ENCODE measurements at regions not wholly inside any gene's neighbourhood (a gene's known extent, or its start where the extent isn't known, plus 50 kb on each side); places are given as distances from the start of the nearest gene placed in this dataset.

- no peaks in the 10 kb centered on the region for H3K4me1 Mint-ChIP-seq
- Histone ChIP-seq H3K4me3 (ENCODE audit: low read length) (no peak overlapping the region), H3K27me3 (ENCODE audit: control insufficient read depth, insufficient read depth, low read length) (no peaks in the 10 kb centered on the region), H3K36me3 (ENCODE audit: control insufficient read depth, insufficient read depth, low read length) (no peaks in the 10 kb centered on the region), H3K9me3 (ENCODE audit: control insufficient read depth, insufficient read depth, low read length) (no peaks in the 10 kb centered on the region), H3K27ac (ENCODE audit: low read length) (no peak overlapping the region), H3K4me1 (ENCODE audit: control insufficient read depth, insufficient read depth, low read length) (no peaks in the 10 kb centered on the region)
- H3K4me3 Mint-ChIP-seq: no peak overlapping the region
- DNase-seq (no peak), ATAC-seq (no peak)
- TF ChIP-seq CTCF (IDR thresholded peaks at IDR 0.05): no peak
- peaks cover 0 to under 1% of the 10 kb centered on the region in 2 donors for H3K9me3 Mint-ChIP-seq
- intact Hi-C loops (cut with micrococcal nuclease): no loop called here
- 76% methylated on average over 3 of the region's 3 CpGs for WGBS (ENCODE audit: insufficient coverage)
- H3K27me3 Mint-ChIP-seq (ENCODE audit: low read depth in 2 of 2): no peaks in the 10 kb centered on the region
- no peak overlapping the region for H3K27ac Mint-ChIP-seq
- H3K36me3 Mint-ChIP-seq: no peaks in the 10 kb centered on the region
Observed at GRCh38 chr4:30792601-30793000, 72.4 kb downstream of the PCDH7 start.

GRCh38 chr4:30801876-30802275 is 81.7 kb downstream of the PCDH7 start:
- H3K4me3 ChIP-seq (ENCODE audit: low read length): no peak overlapping the region
- no peaks in the 10 kb centered on the region for H3K27me3 ChIP-seq (ENCODE audit: control insufficient read depth, insufficient read depth, low read length)
- Mint-ChIP-seq H3K4me3 (no peak overlapping the region), H3K36me3 (peaks cover 9% of the 10 kb centered on the region), H3K27ac (no peak overlapping the region), H3K9me3 (peaks cover 27 to 28% of the 10 kb centered on the region in 2 donors), H3K27me3 (ENCODE audit: low read depth in 2 of 2) (no peaks in the 10 kb centered on the region), H3K4me1 (no peaks in the 10 kb centered on the region)
- ATAC-seq (no peak), DNase-seq (no peak)
- intact Hi-C loops (cut with micrococcal nuclease): no loop called here
- no peaks in the 10 kb centered on the region for H3K36me3 ChIP-seq (ENCODE audit: control insufficient read depth, insufficient read depth, low read length)
- no peaks in the 10 kb centered on the region for H3K4me1 ChIP-seq (ENCODE audit: control insufficient read depth, insufficient read depth, low read length)
- peaks cover 2% of the 10 kb centered on the region for H3K9me3 ChIP-seq (ENCODE audit: control insufficient read depth, insufficient read depth, low read length)
- H3K27ac ChIP-seq (ENCODE audit: low read length): no peak overlapping the region
- TF ChIP-seq CTCF (IDR thresholded peaks at IDR 0.05): no peak
- 80% methylated on average over 1 of the region's 2 CpGs for WGBS (ENCODE audit: insufficient coverage)

GRCh38 chr4:30802622-30803323 is 82.6 kb downstream of the PCDH7 start:
- Histone ChIP-seq H3K4me3 (ENCODE audit: low read length) (no peak overlapping the region), H3K27me3 (ENCODE audit: control insufficient read depth, insufficient read depth, low read length) (no peaks in the 10 kb centered on the region), H3K4me1 (ENCODE audit: control insufficient read depth, insufficient read depth, low read length) (no peaks in the 10 kb centered on the region), H3K27ac (ENCODE audit: low read length) (no peak overlapping the region), H3K36me3 (ENCODE audit: control insufficient read depth, insufficient read depth, low read length) (no peaks in the 10 kb centered on the region), H3K9me3 (ENCODE audit: control insufficient read depth, insufficient read depth, low read length) (peaks cover 2% of the 10 kb centered on the region)
- no peak for ATAC-seq
- no peak for DNase-seq
- Mint-ChIP-seq H3K4me1 (no peaks in the 10 kb centered on the region), H3K4me3 (no peak overlapping the region), H3K36me3 (peaks cover 9% of the 10 kb centered on the region), H3K9me3 (peaks cover 27% of the 10 kb centered on the region in 2 donors), H3K27ac (no peak overlapping the region), H3K27me3 (ENCODE audit: low read depth in 2 of 2) (no peaks in the 10 kb centered on the region)
- no peak for TF ChIP-seq CTCF (IDR thresholded peaks at IDR 0.05)
- WGBS (ENCODE audit: insufficient coverage): 83% methylated on average over 3 of the region's 3 CpGs
- intact Hi-C loops (cut with micrococcal nuclease): no loop called here

- ATAC-seq (no peak), DNase-seq (no peak)
- Histone ChIP-seq H3K27ac (ENCODE audit: low read length) (no peak overlapping the region), H3K4me3 (ENCODE audit: low read length) (no peak overlapping the region), H3K27me3 (ENCODE audit: control insufficient read depth, insufficient read depth, low read length) (no peaks in the 10 kb centered on the region), H3K9me3 (ENCODE audit: control insufficient read depth, insufficient read depth, low read length) (peaks cover 2% of the 10 kb centered on the region), H3K36me3 (ENCODE audit: control insufficient read depth, insufficient read depth, low read length) (no peaks in the 10 kb centered on the region), H3K4me1 (ENCODE audit: control insufficient read depth, insufficient read depth, low read length) (no peaks in the 10 kb centered on the region)
- Mint-ChIP-seq H3K4me3 (no peak overlapping the region), H3K4me1 (no peaks in the 10 kb centered on the region), H3K27me3 (ENCODE audit: low read depth in 2 of 2) (no peaks in the 10 kb centered on the region), H3K9me3 (peaks cover 9 to 15% of the 10 kb centered on the region in 2 donors), H3K36me3 (no peaks in the 10 kb centered on the region), H3K27ac (no peak overlapping the region)
- no peak for TF ChIP-seq CTCF (IDR thresholded peaks at IDR 0.05)
- intact Hi-C loops (cut with micrococcal nuclease): no loop called here
Observed at GRCh38 chr4:30808276-30808675, 88.1 kb downstream of the PCDH7 start.

All from natural killer cell (primary cell).